IMR-90 (cell line): ENCODE measurements at regions not wholly inside any gene's neighbourhood (a gene's known extent, or its start where the extent isn't known, plus 50 kb on each side); places are given as distances from the start of the nearest gene placed in this dataset.
A peak's percentile ranks its signal among the peaks of the same experiment; 100 is the strongest.

Source experiments
- ATAC-seq: fragments of 200-7000 bp; cut with Tn5 transposase; 2 replicates; pipeline ENCODE4 v1.9.1; 2020; ENCODE audit warnings: low read depth, mild to moderate bottlenecking, moderate library complexity
- BruUV-seq: library from RNA; stranded (reverse); fragments of 400-500 nt; replicated peaks from 2 replicates; lab custom pipeline; 2021; lab: Mats Ljungman, UMichigan
- CTCF ChIA-PET: fragments of 300-600 bp; formaldehyde crosslinking; extraction: SDS; loops from one replicate; lab custom pipeline; 2021; ENCODE audit warnings: antibody characterized with exemption; lab: Yijun Ruan, JAX
- POLR2A ChIA-PET: fragments of 300-600 bp; sonication (Branson Sonifier 250); formaldehyde crosslinking; loops from one replicate; lab custom pipeline; 2022; ENCODE audit warnings: antibody characterized with exemption; ENCODE audit not compliant: unreplicated experiment; lab: Charles Lee
- DNase-seq: peaks from one replicate; pipeline ENCODE4 v3.0.0; 2013
- H2AFZ ChIP-seq: replicated peaks from 2 replicates; pipeline ENCODE3; 2013; ENCODE audit warnings: low read length, mild to moderate bottlenecking; ENCODE audit not compliant: poor library complexity
- H2AK5ac ChIP-seq: 2 replicates; pipeline ENCODE4 v1.6.1; 2013; ENCODE audit warnings: low read depth, low read length, inconsistent platforms
- H2AK9ac ChIP-seq: replicated peaks from 2 replicates; pipeline ENCODE3; 2013; ENCODE audit warnings: mild to moderate bottlenecking, low read depth, low read length, moderate library complexity; ENCODE audit not compliant: poor library complexity
- H2BK120ac ChIP-seq: 2 replicates; pipeline ENCODE4 v1.6.1; 2013; ENCODE audit warnings: low read depth, low read length, inconsistent platforms
- H2BK15ac ChIP-seq: 3 replicates; pipeline ENCODE4 v1.6.1; 2013; ENCODE audit warnings: low read depth, low read length, inconsistent platforms
- H2BK20ac ChIP-seq: 2 replicates; pipeline ENCODE4 v1.6.1; 2013; ENCODE audit warnings: low read depth, mild to moderate bottlenecking, inconsistent platforms, low read length, moderate library complexity
- H2BK5ac ChIP-seq: 2 replicates; pipeline ENCODE4 v1.6.1; 2013; ENCODE audit warnings: mild to moderate bottlenecking, low read depth, low read length, inconsistent platforms; ENCODE audit not compliant: poor library complexity, severe bottlenecking
- H3K14ac ChIP-seq: replicated peaks from 2 replicates; pipeline ENCODE4 v1.6.1; 2013; ENCODE audit warnings: low read depth, low read length, inconsistent platforms
- H3K18ac ChIP-seq: 2 replicates; pipeline ENCODE4 v1.6.1; 2013; ENCODE audit warnings: low read depth, low read length, control low read depth
- H3K23ac ChIP-seq: 2 replicates; pipeline ENCODE4 v1.6.1; 2013; ENCODE audit warnings: low read depth, low read length, inconsistent platforms
- H3K27ac ChIP-seq: 2 replicates; pipeline ENCODE4 v1.5.1; 2013; ENCODE audit warnings: mild to moderate bottlenecking, control low read depth, low read length; ENCODE audit not compliant: insufficient read depth
- H3K27me3 ChIP-seq: 2 replicates; pipeline ENCODE4 v1.6.1; 2013; ENCODE audit warnings: low read length; ENCODE audit not compliant: control insufficient read depth, insufficient read depth
- H3K36me3 ChIP-seq: 2 replicates; pipeline ENCODE4 v1.6.1; 2013; ENCODE audit warnings: low read length, mixed read lengths; ENCODE audit not compliant: control insufficient read depth, insufficient read depth
- H3K4ac ChIP-seq: 2 replicates; pipeline ENCODE4 v1.6.1; 2013; ENCODE audit warnings: low read depth, low read length, inconsistent platforms
- H3K4me1 ChIP-seq: 2 replicates; pipeline ENCODE4 v1.6.1; 2013; ENCODE audit warnings: low read length, mixed read lengths; ENCODE audit not compliant: control insufficient read depth, insufficient read depth
- H3K4me2 ChIP-seq: 2 replicates; pipeline ENCODE4 v1.6.1; 2013; ENCODE audit warnings: low read depth, mild to moderate bottlenecking, control low read depth, low read length, moderate library complexity
- H3K4me3 ChIP-seq: 2 replicates; pipeline ENCODE4 v1.5.1; 2013; ENCODE audit warnings: low read depth, mild to moderate bottlenecking, control low read depth, low read length, moderate library complexity; ENCODE audit not compliant: insufficient read depth
- H3K56ac ChIP-seq: 2 replicates; pipeline ENCODE4 v1.6.1; 2013; ENCODE audit warnings: low read length, inconsistent platforms; ENCODE audit not compliant: insufficient read depth; ENCODE audit errors: extremely low read depth
- H3K79me1 ChIP-seq, 2 experiments: 2 replicates each; pipeline ENCODE4 v1.6.1; 2013; ENCODE audit warnings: low read length in 2 of 2, inconsistent platforms in 1 of 2, low read depth in 1 of 2
- H3K9ac ChIP-seq: 2 replicates; pipeline ENCODE4 v1.6.1; 2013; ENCODE audit warnings: low read depth, low read length, control low read depth
- H3K9me1 ChIP-seq: 2 replicates; pipeline ENCODE4 v1.6.1; 2013; ENCODE audit warnings: low read length, inconsistent platforms; ENCODE audit not compliant: insufficient read depth
- H3K9me3 ChIP-seq: 2 replicates; pipeline ENCODE4 v1.6.1; 2013; ENCODE audit warnings: low read length; ENCODE audit not compliant: control insufficient read depth, insufficient read depth
- H4K20me1 ChIP-seq: 2 replicates; pipeline ENCODE4 v1.6.1; 2013; ENCODE audit warnings: low read length, inconsistent platforms; ENCODE audit not compliant: insufficient read depth
- H4K5ac ChIP-seq: 2 replicates; pipeline ENCODE4 v1.6.1; 2013; ENCODE audit warnings: mild to moderate bottlenecking, low read depth, low read length, control low read depth
- H4K8ac ChIP-seq, 2 experiments: 2 replicates each; pipeline ENCODE4 v1.6.1; 2013; ENCODE audit warnings: low read depth in 2 of 2, low read length in 2 of 2, control low read depth in 1 of 2, inconsistent platforms in 1 of 2
- H4K91ac ChIP-seq: 2 replicates; pipeline ENCODE4 v1.6.1; 2013; ENCODE audit warnings: low read depth, low read length, inconsistent platforms; ENCODE audit not compliant: insufficient read depth
- BHLHE40 ChIP-seq: fragments of 150-350 bp; IDR thresholded peaks from 2 replicates; pipeline ENCODE4 v1.6.1; 2016; ENCODE audit warnings: mild to moderate bottlenecking, low read depth, low read length
- CEBPB ChIP-seq: IDR thresholded peaks from 2 replicates; pipeline ENCODE4 v1.6.1; 2012; ENCODE audit warnings: low read depth, low read length, improper control_type of control experiment
- CTCF ChIP-seq: conservative IDR thresholded peaks from 2 replicates; pipeline ENCODE4 v1.5.1; 2012; ENCODE audit warnings: mild to moderate bottlenecking, low read depth, low read length, improper control_type of control experiment
- ELK1 ChIP-seq: fragments of 150-350 bp; IDR thresholded peaks from 2 replicates; pipeline ENCODE4 v1.6.1; 2016; ENCODE audit warnings: low read depth, mild to moderate bottlenecking, low read length, moderate library complexity, borderline replicate concordance
- FOS ChIP-seq: fragments of 150-350 bp; IDR thresholded peaks from 2 replicates; pipeline ENCODE4 v1.6.1; 2016; ENCODE audit warnings: low read depth, low read length
- MAFK ChIP-seq: IDR thresholded peaks from 2 replicates; pipeline ENCODE4 v1.6.1; 2012; ENCODE audit warnings: low read depth, low read length, improper control_type of control experiment
- MAZ ChIP-seq: IDR thresholded peaks from 2 replicates; pipeline ENCODE4 v1.6.1; 2012; ENCODE audit warnings: low read depth, mild to moderate bottlenecking, low read length, improper control_type of control experiment, moderate library complexity, borderline replicate concordance
- MXI1 ChIP-seq: IDR thresholded peaks from 2 replicates; pipeline ENCODE4 v1.6.1; 2012; ENCODE audit warnings: low read depth, mild to moderate bottlenecking, low read length, moderate library complexity, borderline replicate concordance
- POLR2A ChIP-seq: IDR thresholded peaks from 2 replicates; pipeline ENCODE4 v1.6.1; 2012; ENCODE audit warnings: mild to moderate bottlenecking, low read depth, low read length
- RAD21 ChIP-seq: IDR thresholded peaks from 2 replicates; pipeline ENCODE4 v1.6.1; 2012; ENCODE audit warnings: low read length, improper control_type of control experiment
- RCOR1 ChIP-seq: IDR thresholded peaks from 2 replicates; pipeline ENCODE4 v1.6.1; 2012; ENCODE audit warnings: mild to moderate bottlenecking, low read length, improper control_type of control experiment; ENCODE audit not compliant: insufficient replicate concordance
- RFX5 ChIP-seq: IDR thresholded peaks from 2 replicates; pipeline ENCODE4 v1.8.0; 2012; ENCODE audit warnings: low read depth, mild to moderate bottlenecking, low read length, moderate library complexity
- SMC3 ChIP-seq: fragments of 150-350 bp; IDR thresholded peaks from 2 replicates; pipeline ENCODE4 v1.6.1; 2016; ENCODE audit warnings: low read depth, mild to moderate bottlenecking, antibody characterized with exemption, low read length, moderate library complexity
- USF2 ChIP-seq: fragments of 150-350 bp; IDR thresholded peaks from 2 replicates; pipeline ENCODE4 v1.6.1; 2017; ENCODE audit warnings: mild to moderate bottlenecking, antibody characterized with exemption, low read length, low read depth
- dilution Hi-C: fragments of 300-500 bp; cut with HindIII; formaldehyde crosslinking; loops from one replicate; pipeline ENCODE4 v1.14.3; 2018; ENCODE audit warnings: low sequenced_read_pairs; ENCODE audit not compliant: unreplicated experiment
- in situ Hi-C: fragments of 300-500 bp; cut with MboI; formaldehyde crosslinking; loops from 3 replicates; pipeline ENCODE4 v1.14.3; 2019; ENCODE audit warnings: low sequenced_read_pairs, inconsistent platforms, mixed read lengths
- intact Hi-C: fragments of 100-400 bp; cut with micrococcal nuclease; formaldehyde crosslinking; loops from 2 replicates; pipeline ENCODE4 v1.10.0; 2022

GRCh38 chr18:73617981-73618380 lies 529.7 kb downstream of the FBXO15 start:
- POLR2A ChIA-PET: no interaction called here
- H3K56ac ChIP-seq: no peak overlapping the region
- peaks cover 11% of the 10 kb centered on the region; the same call in 1 of the 2 replicates for H3K4me1 ChIP-seq
- no peak overlapping the region for H3K4me2 ChIP-seq
- no peaks in the 10 kb centered on the region for H4K20me1 ChIP-seq
- no peak overlapping the region for H4K91ac ChIP-seq
- no peak overlapping the region for H2BK20ac ChIP-seq
- no peaks in the 10 kb centered on the region for H3K9me3 ChIP-seq
- H3K27me3 ChIP-seq: no peaks in the 10 kb centered on the region
- TF ChIP-seq FOS (no peak), USF2 (no peak), ELK1 (no peak), RCOR1 (no peak), BHLHE40 (no peak), RAD21 (no peak), MAZ (no peak), MAFK (no peak), POLR2A (no peak), CTCF (no peak), SMC3 (no peak), CEBPB (no peak), MXI1 (no peak), RFX5 (no peak)
- 0 out of 2 replicates have a peak overlapping the region, but pooled peaks have one; percentile 24 for H3K4ac ChIP-seq
- no peak overlapping the region for H2BK15ac ChIP-seq
- ATAC-seq (no peak), DNase-seq (no peak)
- no peak overlapping the region for H2AK9ac ChIP-seq
- intact Hi-C loops: loop anchor here (10.0 kb wide), 1 partner anchor 227 kb away; no protein-coding TSS in a partner anchor
- in situ Hi-C loops: no loop called here
- no peak overlapping the region for H3K9ac ChIP-seq
- H2BK5ac ChIP-seq: no peak overlapping the region
- H3K23ac ChIP-seq: no peak overlapping the region
- no peak overlapping the region for H2BK120ac ChIP-seq
- H3K79me1 ChIP-seq: peaks cover 3 to 17% of the 10 kb centered on the region in 2 experiments; a peak in 3 of 4 replicates
- H3K18ac ChIP-seq: no peak overlapping the region
- no TSS peak for BruUV-seq
- H2AFZ ChIP-seq: no peak overlapping the region
- H3K36me3 ChIP-seq: no peaks in the 10 kb centered on the region
- no peak overlapping the region for H4K8ac ChIP-seq
- dilution Hi-C loops: no loop called here
- no peak overlapping the region for H3K27ac ChIP-seq
- H3K9me1 ChIP-seq: peaks cover 4% of the 10 kb centered on the region; the same call in 1 of the 2 replicates
- H3K4me3 ChIP-seq: no peak overlapping the region
- no peak overlapping the region for H3K14ac ChIP-seq
- CTCF ChIA-PET: no interaction called here
- H2AK5ac ChIP-seq: no peak overlapping the region
- no peak overlapping the region for H4K5ac ChIP-seq
